ENCODE measurements at regions not wholly inside any gene's neighbourhood (a gene's known extent, or its start where the extent isn't known, plus 50 kb on each side); places are given as distances from the start of the nearest gene placed in this dataset.

DNA sequence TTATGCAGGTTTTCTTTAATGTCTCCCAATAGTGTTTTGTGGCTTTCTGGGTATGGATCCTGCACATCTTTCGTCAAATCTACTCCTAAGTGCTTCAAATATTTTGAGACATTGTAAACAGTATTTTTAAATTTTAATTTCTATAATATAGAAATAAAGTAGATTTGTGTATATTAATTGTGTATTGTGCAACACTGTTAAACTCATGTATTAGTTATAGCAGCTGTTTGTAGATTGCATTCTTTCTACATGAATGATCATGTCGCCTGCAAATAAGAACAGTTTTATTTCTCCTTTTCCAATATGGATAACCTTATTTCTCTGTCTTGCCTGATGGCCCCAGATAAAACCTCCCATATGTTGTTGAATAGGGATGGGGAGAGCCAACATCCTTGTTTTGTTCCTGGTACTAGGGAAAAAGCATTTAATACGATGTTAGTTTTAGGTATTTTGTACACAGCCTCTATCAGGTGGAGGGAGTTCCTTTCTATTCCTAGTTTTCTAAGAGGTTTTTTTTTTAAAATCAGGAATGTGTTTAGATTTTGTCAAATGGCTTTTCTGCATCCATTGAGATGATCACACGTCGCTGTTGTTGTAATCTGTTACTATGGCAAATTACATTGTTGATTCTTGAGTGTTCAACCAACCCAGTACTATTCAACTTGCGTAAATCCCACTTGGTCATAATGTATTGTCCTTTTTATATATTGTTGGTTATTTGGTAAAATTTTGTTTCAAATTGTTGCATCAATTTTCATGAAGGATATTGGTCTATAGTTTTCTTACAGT is 71.1 kb upstream of the DGKG start:
- intact Hi-C loops (cut with micrococcal nuclease) = no loop called here
- DNase-seq = no peak
- Histone ChIP-seq H3K27me3 (ENCODE audit: low read depth) (no peaks in the 10 kb centered on the region), H3K4me3 (no peak overlapping the region), H3K36me3 (no peaks in the 10 kb centered on the region), H3K27ac (replicated peaks) (no peak overlapping the region), H3K9me3 (replicated peaks) (no peaks in the 10 kb centered on the region), H3K4me1 (peaks cover 2% of the 10 kb centered on the region)
- TF ChIP-seq, protein P1, sequence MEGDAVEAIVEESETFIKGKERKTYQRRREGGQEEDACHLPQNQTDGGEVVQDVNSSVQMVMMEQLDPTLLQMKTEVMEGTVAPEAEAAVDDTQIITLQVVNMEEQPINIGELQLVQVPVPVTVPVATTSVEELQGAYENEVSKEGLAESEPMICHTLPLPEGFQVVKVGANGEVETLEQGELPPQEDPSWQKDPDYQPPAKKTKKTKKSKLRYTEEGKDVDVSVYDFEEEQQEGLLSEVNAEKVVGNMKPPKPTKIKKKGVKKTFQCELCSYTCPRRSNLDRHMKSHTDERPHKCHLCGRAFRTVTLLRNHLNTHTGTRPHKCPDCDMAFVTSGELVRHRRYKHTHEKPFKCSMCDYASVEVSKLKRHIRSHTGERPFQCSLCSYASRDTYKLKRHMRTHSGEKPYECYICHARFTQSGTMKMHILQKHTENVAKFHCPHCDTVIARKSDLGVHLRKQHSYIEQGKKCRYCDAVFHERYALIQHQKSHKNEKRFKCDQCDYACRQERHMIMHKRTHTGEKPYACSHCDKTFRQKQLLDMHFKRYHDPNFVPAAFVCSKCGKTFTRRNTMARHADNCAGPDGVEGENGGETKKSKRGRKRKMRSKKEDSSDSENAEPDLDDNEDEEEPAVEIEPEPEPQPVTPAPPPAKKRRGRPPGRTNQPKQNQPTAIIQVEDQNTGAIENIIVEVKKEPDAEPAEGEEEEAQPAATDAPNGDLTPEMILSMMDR (IDR thresholded peaks at IDR 0.05; ENCODE audit: borderline replicate concordance) = no peak

DNA sequence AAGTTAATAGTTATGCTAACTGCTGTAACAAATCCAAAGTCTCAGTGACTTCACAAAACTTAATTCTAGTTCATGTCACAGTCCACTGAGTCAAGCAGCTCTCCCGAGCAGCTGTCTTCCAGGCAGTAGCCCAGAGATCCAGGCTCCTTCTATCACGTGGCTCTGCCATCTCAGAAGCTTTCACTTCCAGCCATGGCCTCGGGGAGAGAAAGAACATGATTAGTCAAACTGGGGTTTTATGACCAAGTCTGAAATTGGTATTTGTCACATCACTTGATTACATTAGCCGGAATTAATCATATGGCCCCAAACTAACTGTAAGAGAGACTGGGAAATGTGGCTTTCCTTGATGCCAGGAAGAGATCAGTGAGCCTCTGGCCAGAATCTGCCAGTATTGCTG is 70.2 kb upstream of the DGKG start:
- Histone ChIP-seq H3K27ac (replicated peaks) (no peak overlapping the region), H3K27me3 (ENCODE audit: low read depth) (no peaks in the 10 kb centered on the region), H3K4me1 (peaks cover 12% of the 10 kb centered on the region), H3K36me3 (no peaks in the 10 kb centered on the region), H3K4me3 (no peak overlapping the region), H3K9me3 (replicated peaks) (no peaks in the 10 kb centered on the region)
- TF ChIP-seq, protein P1 (IDR thresholded peaks at IDR 0.05; ENCODE audit: borderline replicate concordance) = no peak
- no peak for DNase-seq
- intact Hi-C loops (cut with micrococcal nuclease) = no loop called here

DNA sequence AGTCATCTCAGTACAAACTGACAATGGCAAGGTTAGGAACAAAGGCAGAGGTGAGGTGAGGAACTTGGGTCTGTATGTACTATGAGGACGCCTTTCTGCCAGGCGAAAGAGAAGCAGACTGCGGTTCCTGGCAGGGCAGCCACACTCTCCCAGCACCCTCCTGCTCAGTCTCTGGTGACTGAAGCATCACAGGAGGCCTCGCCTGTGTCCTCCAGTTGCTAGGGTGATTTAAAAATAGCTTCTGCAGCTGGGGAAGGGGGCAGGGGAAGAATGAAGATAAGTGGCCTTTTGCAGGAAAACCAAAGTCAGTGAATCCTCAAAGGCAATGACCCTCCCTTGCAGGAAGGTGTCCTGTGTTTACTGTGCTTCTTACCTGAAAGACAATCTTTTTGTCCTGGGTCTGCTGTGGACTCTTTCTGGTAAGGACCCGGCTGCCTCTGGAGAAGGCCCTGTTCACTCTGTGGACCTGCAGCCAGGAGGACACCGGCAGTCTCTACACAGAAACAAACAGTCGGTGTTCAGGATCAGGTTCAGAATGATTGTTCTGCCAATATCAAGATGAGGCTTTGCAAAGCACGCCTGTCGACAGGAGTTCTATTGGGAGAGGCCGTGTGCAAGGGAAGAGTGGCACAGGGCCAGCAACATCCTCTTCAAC is 65.7 kb upstream of the DGKG start:
- peak; percentile 34 for DNase-seq
- H3K4me1 ChIP-seq = peaks cover 33% of the 10 kb centered on the region
- intact Hi-C loops (cut with micrococcal nuclease) = no loop called here
- H3K4me3 ChIP-seq = no peak overlapping the region
- TF ChIP-seq, protein P1 (IDR thresholded peaks at IDR 0.05; ENCODE audit: borderline replicate concordance) = no peak
- peak overlapping the region; percentile 80 for H3K27ac ChIP-seq (replicated peaks)
- no peaks in the 10 kb centered on the region for H3K27me3 ChIP-seq (ENCODE audit: low read depth)
- H3K9me3 ChIP-seq (replicated peaks) = no peaks in the 10 kb centered on the region
- no peaks in the 10 kb centered on the region for H3K36me3 ChIP-seq

DNA sequence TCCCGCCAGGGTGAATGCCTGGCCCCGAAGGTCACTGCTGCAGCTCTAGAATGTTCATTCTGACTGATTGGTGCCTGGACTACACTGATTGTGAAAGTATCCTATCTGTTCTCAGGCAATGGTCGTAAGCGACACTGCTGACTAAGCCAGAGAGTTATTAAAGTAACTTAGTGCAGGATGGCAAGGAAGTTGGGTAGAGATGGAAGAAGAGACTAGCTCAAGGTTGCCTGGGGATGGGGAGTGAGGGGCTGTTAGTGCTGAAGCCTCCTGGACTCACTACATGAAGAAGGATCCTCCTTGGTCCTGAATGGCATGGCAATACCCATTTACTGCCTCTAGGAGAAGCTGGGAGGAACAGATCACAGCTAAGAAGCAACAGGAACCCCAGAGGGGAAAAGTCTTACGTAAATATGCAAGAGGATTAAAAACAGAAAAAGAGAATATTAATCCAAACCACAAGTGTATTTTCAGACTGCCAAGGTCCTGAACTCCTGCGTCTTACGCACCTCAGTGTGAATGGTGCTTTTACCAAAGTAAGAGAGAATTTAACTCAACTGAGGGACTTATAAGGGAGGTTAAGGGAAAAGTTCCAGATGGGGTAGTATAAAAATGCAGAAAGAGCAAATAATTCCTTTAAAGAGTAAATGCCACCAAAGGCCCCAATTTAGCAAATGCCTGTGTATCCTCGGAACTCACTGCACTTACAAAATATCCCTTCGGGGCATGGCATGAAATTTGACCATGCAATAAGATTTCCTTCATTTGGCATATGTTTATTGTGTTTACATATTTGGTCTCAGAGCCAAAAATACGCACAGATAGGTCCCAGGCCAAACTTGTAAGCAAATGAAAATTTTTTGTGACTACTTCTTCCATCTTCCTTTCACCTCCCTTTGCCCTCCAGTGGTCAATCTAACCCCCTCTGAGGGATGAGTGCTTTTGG is 64.0 kb upstream of the DGKG start:
- no peaks in the 10 kb centered on the region for H3K27me3 ChIP-seq (ENCODE audit: low read depth)
- intact Hi-C loops (cut with micrococcal nuclease) = no loop called here
- no peak for DNase-seq
- H3K4me1 ChIP-seq = peaks cover 33% of the 10 kb centered on the region
- TF ChIP-seq, protein P1 (IDR thresholded peaks at IDR 0.05; ENCODE audit: borderline replicate concordance) = peak; percentile 44
- H3K4me3 ChIP-seq = no peak overlapping the region
- H3K36me3 ChIP-seq = no peaks in the 10 kb centered on the region
- H3K27ac ChIP-seq (replicated peaks) = peak overlapping the region; percentile 80
- H3K9me3 ChIP-seq (replicated peaks) = no peaks in the 10 kb centered on the region

DNA sequence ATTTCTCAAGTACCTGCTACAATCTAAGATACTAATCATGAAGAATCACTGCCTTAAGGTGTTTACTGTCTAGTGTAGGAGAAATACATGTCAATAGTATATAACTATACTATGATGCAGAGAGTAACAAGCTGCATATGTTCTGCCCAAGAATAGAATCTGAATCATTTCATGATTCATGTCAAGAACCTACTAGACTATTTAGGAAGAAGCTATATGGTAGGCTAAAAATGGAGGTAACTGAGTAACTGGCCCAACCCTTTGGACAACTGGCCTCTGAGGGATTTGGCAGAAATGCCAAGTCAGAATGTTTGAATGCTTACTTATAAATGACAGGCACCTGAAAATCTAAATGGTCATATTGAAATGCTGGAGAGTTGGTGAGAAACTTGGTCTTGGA is 59.9 kb upstream of the DGKG start:
- intact Hi-C loops (cut with micrococcal nuclease) = no loop called here
- Histone ChIP-seq H3K4me1 (peaks cover 19% of the 10 kb centered on the region), H3K27me3 (ENCODE audit: low read depth) (no peaks in the 10 kb centered on the region), H3K9me3 (replicated peaks) (no peaks in the 10 kb centered on the region), H3K4me3 (no peak overlapping the region), H3K27ac (replicated peaks) (no peak overlapping the region), H3K36me3 (no peaks in the 10 kb centered on the region)
- DNase-seq = no peak
- TF ChIP-seq, protein P1 (IDR thresholded peaks at IDR 0.05; ENCODE audit: borderline replicate concordance) = no peak

Data from left ventricle myocardium inferior (tissue), 1 donor.